Fibroblast of lung (primary cell): ENCODE measurements at regions not wholly inside any gene's neighbourhood (a gene's known extent, or its start where the extent isn't known, plus 50 kb on each side); places are given as distances from the start of the nearest gene placed in this dataset.

ENCODE experiments used
- DNase-seq, 2 donors: peaks; one replicate each; pipeline versions ENCODE4 v3.0.0 to v3.0.0-alpha.2; 2010; ENCODE audit warnings: low read depth in 2 of 2
- H2AFZ ChIP-seq: 2 replicates; pipeline ENCODE4 v1.5.1; 2012; ENCODE audit warnings: low read length, control low read depth, inconsistent platforms
- H3K27ac ChIP-seq: 2 replicates; pipeline ENCODE4 v1.5.1; 2011; ENCODE audit warnings: low read length, control low read depth; ENCODE audit not compliant: insufficient read depth
- H3K27me3 ChIP-seq: 2 replicates; pipeline ENCODE4 v1.5.1; 2011; ENCODE audit warnings: mild to moderate bottlenecking, low read length; ENCODE audit not compliant: control insufficient read depth, insufficient read depth
- H3K36me3 ChIP-seq: 2 replicates; pipeline ENCODE4 v1.5.1; 2011; ENCODE audit warnings: low read length; ENCODE audit not compliant: control insufficient read depth, insufficient read depth
- H3K4me1 ChIP-seq: 2 replicates; pipeline ENCODE4 v1.5.1; 2011; ENCODE audit warnings: low read length; ENCODE audit not compliant: control insufficient read depth, insufficient read depth; ENCODE audit errors: extremely low read depth
- H3K4me2 ChIP-seq: 2 replicates; pipeline ENCODE4 v1.5.1; 2011; ENCODE audit warnings: low read length, control low read depth; ENCODE audit not compliant: insufficient read depth; ENCODE audit errors: extremely low read depth
- H3K4me3 ChIP-seq, 4 experiments: fragments of 200-600 bp in 1 of 4; sonication (generic) in 1 of 4; replicated peaks in 1 of 4; 2 replicates each; pipeline ENCODE4 v1.5.1; 2011 to 2016; ENCODE audit warnings: low read length in 4 of 4, low read depth in 3 of 4, mild to moderate bottlenecking in 3 of 4, control low read depth in 2 of 4, inconsistent platforms in 1 of 4, mixed read lengths in 1 of 4; ENCODE audit not compliant: insufficient read depth in 1 of 4; ENCODE audit errors: control extremely low read depth in 1 of 4
- H3K79me2 ChIP-seq: 2 replicates; pipeline ENCODE4 v1.5.1; 2012; ENCODE audit warnings: mild to moderate bottlenecking, low read length, inconsistent platforms; ENCODE audit not compliant: control insufficient read depth, insufficient read depth
- H3K9ac ChIP-seq: 2 replicates; pipeline ENCODE4 v1.5.1; 2011; ENCODE audit warnings: mild to moderate bottlenecking, low read length, control low read depth; ENCODE audit not compliant: insufficient read depth
- H3K9me3 ChIP-seq: 2 replicates; pipeline ENCODE4 v1.5.1; 2012; ENCODE audit warnings: low read depth, low read length; ENCODE audit not compliant: control insufficient read depth, insufficient read depth
- H4K20me1 ChIP-seq: 2 replicates; pipeline ENCODE4 v1.5.1; 2011; ENCODE audit warnings: low read length; ENCODE audit not compliant: control insufficient read depth, insufficient read depth; ENCODE audit errors: extremely low read depth
- CTCF ChIP-seq, 2 donors: IDR thresholded peaks in 1 of 2; conservative IDR thresholded peaks in 1 of 2; 1 replicate in 1 of 2; 2 replicates in 1 of 2; pipeline ENCODE4 v1.5.1; 2011 to 2012; ENCODE audit warnings: low read length in 2 of 2, control low read depth in 1 of 2, inconsistent platforms in 1 of 2, low read depth in 1 of 2, mild to moderate bottlenecking in 1 of 2
- EZH2 ChIP-seq: IDR thresholded peaks from 2 replicates; pipeline ENCODE4 v1.5.1; 2012; ENCODE audit warnings: low read length, control low read depth, mild to moderate bottlenecking; ENCODE audit errors: missing control alignments

GRCh38 chr5:167861129-167861927 is 430.1 kb upstream of the WWC1 start:
- DNase-seq: peak in 1 of 2 donors; percentile 7
- Histone ChIP-seq H3K9ac (no peak overlapping the region), H4K20me1 (no peaks in the 10 kb centered on the region), H2AFZ (no peak overlapping the region), H3K4me1 (no peaks in the 10 kb centered on the region), H3K4me2 (no peak overlapping the region), H3K36me3 (no peaks in the 10 kb centered on the region), H3K27me3 (no peaks in the 10 kb centered on the region), H3K79me2 (no peaks in the 10 kb centered on the region), H3K9me3 (no peaks in the 10 kb centered on the region), H3K27ac (no peak overlapping the region), H3K4me3 (no peak overlapping the region)
- TF ChIP-seq CTCF (conservative IDR thresholded peaks at IDR 0.05 in 1 of 2, IDR thresholded peaks at IDR 0.05 in 1 of 2; ENCODE audit: low read depth in 1 of 2, low read length in 2 of 2): no peak

DNA sequence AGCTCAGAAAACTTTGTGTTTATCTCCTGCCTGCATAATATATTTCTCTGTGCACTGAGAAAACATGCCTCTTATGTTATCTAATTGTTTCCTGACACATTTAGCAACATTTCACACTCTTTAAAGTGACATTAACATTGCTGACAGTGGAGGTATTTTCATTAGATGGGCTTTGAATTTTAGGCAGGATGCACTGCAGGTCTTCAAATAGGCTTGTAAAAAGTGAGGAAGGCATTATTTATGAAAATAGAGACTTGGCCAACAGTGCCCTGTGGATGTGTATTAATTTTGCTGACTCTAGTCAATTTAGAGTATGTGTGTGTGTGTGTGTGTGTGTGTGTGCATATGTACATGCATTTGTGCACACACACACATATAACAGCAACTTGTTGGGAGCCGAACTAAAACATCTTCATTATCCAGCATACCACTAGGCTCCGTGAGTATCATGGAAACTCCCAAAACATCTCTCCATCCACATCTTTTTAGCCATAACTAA is 429.5 kb upstream of the WWC1 start:
- Histone ChIP-seq H3K4me2 (no peak overlapping the region), H3K27ac (no peak overlapping the region), H3K9me3 (no peaks in the 10 kb centered on the region), H3K4me1 (no peaks in the 10 kb centered on the region), H4K20me1 (no peaks in the 10 kb centered on the region), H3K27me3 (no peaks in the 10 kb centered on the region), H2AFZ (no peak overlapping the region), H3K9ac (no peak overlapping the region), H3K36me3 (no peaks in the 10 kb centered on the region), H3K79me2 (no peaks in the 10 kb centered on the region), H3K4me3 (no peak overlapping the region)
- DNase-seq: no peak
- TF ChIP-seq EZH2 (no peak), CTCF (conservative IDR thresholded peaks at IDR 0.05 in 1 of 2, IDR thresholded peaks at IDR 0.05 in 1 of 2; ENCODE audit: low read depth in 1 of 2, low read length in 2 of 2) (no peak)

GRCh38 chr5:167863883-167864282 is 427.6 kb upstream of the WWC1 start:
- Histone ChIP-seq H3K27ac (no peak overlapping the region), H3K9ac (no peak overlapping the region), H3K79me2 (no peaks in the 10 kb centered on the region), H3K36me3 (no peaks in the 10 kb centered on the region), H3K4me3 (no peak overlapping the region), H3K4me2 (no peak overlapping the region), H4K20me1 (no peaks in the 10 kb centered on the region), H3K27me3 (no peaks in the 10 kb centered on the region), H2AFZ (no peak overlapping the region), H3K9me3 (no peaks in the 10 kb centered on the region), H3K4me1 (no peaks in the 10 kb centered on the region)
- TF ChIP-seq CTCF (conservative IDR thresholded peaks at IDR 0.05 in 1 of 2, IDR thresholded peaks at IDR 0.05 in 1 of 2; ENCODE audit: low read depth in 1 of 2, low read length in 2 of 2) (no peak), EZH2 (no peak)
- no peak for DNase-seq
